ENCODE measurements at regions not wholly inside any gene's neighbourhood (a gene's known extent, or its start where the extent isn't known, plus 50 kb on each side); places are given as distances from the start of the nearest gene placed in this dataset.
"Not testable (repeated sequence)": the region's sequence is repeated elsewhere in the genome, so short reads cannot be mapped to it uniquely, and the experiment has no call there.

DNA sequence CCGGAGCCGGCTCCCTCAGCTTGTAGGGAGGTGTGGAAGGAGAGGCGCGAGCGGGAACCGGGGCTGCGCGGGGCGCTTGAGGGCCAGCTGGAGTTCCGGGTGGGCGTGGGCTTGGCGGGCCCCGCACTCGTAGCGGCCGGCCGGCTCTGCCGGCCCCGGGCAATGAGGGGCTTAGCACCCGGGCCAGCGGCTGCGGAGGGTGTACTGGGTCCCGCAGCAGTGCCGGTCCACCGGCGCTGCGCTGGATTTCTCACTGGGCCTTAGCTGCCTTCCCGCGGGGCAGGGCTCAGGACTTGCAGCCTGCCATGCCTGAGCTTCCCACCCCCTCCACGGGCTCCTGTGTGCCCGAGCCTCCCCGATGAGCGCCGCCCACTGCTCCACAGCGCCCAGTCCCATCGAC, 404.3 kb downstream of the ZBBX start:
- DNase-seq: not testable (repeated sequence)

DNA sequence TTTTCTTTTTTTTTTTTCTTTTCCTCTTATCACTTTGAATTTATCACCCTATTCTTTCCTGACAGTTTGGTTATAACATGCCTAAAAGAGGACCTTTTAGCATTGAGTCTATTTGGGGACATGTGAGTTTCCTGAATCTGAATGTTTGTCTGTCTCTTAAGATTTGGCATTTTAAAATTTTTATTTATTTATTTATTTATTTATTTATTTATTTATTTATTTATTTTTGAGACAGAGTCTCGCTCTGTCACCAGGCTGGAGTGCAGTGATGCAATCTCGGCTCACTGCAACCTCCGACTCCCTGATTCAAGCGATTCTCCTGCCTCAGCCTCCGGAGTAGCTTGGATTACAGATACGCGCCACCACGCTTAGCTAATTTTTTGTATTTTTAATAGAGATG, 412.4 kb downstream of the ZBBX start:
- DNase-seq: not testable (repeated sequence)

DNA sequence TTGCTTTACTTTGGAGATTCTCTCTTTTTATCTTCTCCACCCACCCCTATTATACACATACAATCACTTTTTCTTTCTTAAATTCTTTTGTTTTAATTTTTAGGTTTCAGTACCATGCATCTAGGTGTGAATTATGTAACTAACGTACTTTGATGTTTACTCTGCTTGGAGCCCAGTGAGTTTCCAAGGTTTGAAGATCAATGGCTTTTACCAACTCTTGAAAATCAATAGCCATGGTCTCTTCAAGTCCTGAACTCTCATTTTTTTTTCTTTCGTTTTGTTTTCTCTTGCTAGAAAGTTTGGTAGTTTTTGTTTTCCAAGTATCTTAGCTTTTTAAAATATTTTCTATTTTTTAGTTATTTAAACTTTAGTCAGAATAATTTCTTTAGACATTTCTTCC, 417.2 kb downstream of the ZBBX start:
- DNase-seq: no peak

DNA sequence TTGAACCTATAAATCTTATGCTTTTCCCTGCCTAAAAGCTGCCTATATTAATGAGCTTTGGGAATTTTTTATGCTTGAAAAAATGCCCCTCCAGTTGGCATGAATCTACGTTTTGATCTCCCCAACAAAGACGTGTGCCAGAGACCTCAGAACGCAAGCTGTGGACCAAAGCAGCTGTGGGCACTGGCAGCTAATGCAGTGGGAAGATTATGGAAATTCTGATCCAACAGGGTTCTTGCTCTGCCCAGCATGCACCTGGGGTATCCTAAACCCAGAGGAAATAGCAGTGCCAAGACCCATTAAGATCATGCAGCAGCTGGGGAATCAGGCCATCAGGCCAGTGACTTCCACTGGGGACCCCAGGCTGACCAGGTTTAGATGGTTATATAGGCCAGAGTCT, 423.0 kb downstream of the ZBBX start:
- no peak for DNase-seq

DNA sequence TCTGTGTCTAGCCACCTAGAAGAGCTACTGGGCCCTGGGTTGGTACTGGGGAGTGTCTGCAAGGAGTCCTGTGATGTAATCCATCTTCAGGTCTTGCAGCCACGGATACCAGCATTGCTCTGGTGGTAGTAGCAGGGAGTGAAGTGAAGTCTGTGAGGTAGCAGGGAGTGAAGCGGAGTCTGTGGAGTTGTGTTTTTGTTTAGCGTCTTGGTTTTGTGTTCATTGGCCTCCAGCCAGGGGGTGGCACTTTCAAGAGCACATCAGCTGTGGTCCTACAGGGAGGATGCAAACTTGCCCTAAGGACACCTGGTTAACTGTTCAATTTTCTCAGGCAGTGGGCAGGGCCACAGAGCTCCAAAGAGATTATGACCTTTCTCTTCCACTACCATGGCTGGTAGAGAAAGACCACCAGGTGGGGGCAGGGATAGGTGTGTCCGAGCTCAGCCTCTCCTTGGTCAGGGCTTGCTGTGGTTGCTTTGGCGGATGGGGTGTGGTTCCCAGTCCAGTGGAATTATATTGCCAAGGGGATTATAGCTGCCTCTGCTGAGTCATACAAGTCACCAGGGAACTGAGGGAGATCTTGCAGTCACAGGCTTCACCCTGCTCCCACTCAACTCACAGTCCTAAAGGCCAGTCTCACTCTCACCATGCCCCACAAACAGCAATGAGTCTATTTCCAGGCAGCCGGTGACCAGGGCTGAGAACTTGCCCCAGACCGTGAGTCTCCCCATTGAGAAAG, 424.7 kb downstream of the ZBBX start:
- no peak for DNase-seq

DNA sequence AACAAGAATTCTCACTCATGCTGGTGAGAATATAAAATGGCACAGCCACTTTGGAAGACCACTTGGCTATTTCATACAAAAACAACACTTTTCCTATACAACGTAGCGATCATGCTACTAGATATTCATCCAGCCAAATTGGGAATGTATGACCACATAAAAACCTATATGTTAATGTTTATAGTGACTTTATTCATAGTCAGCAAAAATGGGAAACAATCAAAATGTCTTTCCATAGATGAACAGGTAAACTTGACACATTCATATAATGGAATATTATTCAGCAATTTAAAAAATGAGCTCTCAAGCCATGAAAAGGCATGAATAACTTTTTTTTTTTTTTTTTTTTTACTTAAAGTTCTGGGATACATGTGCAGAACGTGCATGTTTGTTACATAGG, 445.2 kb downstream of the ZBBX start:
- DNase-seq: no peak

DNA sequence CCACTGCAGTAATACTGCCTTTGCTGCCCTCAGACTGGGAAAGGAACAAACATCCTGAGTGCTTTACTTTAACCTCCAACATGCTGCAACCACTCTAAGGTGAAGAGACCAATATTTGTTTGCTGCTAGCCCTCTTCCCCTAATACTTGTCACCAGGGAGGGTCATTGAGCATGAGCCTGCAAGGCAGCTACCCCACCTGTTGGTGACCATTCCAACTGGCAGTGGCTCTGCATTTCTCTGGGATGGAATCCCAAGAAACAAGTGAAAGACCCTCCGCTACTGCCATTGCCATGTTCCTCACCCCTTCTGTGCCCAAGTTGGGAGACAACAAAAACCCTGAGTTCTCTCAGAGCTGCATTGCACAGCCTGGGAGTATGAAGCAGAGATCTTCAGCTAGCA, 462.7 kb downstream of the ZBBX start:
- no peak for DNase-seq

DNA sequence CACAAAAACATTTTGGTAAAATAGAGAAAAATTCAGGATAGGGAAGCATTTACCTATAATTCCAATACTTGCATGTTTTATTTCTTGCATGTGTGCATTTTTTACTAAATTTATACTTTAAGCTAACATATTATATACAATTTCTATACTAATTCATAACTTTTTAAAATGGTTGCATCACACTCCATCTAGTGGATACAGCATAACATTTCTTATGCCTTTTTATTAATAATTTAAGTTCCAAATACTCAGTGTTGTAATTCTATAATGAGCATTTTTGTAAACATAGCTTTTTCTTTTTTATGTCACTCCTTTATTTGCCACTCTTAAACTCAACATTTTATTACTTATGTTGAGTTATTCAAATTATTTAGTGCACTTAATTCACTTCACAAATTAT, 477.7 kb downstream of the ZBBX start:
- no peak for DNase-seq

DNA sequence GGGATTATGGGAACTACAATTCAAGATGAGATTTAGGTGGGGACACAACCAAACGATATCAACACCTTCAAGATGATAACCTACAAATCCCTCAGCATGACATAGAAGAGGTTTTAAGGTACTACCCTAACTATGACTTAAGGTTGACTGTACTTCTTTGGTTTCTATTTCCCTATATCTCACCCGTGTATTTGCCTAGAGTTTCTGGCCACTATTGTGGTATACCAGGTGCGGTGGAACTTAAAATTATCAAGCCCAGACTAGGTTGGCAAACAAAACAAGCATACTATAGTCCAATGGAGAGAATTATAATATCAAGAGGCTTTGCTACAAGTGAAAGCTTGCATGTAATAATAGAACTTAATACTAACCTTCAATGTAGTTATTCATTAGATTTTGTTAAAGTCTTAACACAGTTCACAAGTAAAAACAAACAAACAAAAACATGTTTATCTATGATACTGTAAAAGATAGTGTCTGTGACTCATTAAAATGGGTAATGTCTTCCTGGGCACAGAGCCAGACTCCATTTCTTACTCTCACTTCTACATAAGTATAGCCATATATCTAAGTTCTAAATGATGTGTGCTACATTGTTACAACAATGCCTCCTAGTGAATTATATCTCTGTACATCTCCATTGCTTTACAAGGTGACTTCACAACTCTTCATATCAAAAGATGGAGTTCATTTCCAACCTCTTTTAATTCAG, 479.1 kb downstream of the ZBBX start:
- no peak for DNase-seq

DNA sequence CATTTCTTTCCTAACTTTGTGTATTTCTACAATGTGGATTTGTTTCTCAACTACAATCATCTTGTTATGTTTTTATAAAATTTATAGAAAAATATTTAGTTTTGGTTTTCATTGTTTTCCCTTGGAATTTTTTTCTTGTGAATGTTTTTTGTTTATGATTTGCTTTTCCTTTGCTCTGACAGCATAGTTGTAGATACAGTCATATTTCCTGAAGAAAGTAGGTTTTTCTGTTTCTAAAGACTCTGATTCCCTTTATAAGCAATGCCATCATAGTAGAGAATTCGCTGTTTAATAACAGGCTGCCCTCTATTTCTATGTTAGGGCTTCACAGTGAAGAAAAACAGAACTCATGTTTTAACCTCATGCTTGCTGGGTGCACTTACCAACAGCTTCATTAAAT, 482.3 kb downstream of the ZBBX start:
- DNase-seq: no peak

DNA sequence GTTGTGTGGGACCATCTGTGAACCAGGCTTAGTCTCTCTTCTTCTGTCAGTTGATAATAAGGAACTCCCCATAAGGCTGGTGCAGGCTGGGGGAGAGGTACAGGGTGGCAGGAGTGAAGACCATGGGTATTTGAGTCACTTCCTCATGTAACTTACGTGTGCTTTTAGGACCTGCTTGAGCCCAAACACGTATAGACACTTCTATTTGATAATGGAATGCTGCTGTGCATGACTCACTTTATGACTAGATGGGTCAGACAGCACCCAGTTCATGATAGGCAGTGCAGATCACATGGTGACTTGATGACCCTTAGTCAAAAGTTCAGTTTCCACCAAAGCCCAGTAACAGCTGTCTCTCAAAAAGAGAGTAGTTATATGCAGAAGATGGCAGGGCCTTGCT, 490.9 kb downstream of the ZBBX start:
- no peak for DNase-seq

DNA sequence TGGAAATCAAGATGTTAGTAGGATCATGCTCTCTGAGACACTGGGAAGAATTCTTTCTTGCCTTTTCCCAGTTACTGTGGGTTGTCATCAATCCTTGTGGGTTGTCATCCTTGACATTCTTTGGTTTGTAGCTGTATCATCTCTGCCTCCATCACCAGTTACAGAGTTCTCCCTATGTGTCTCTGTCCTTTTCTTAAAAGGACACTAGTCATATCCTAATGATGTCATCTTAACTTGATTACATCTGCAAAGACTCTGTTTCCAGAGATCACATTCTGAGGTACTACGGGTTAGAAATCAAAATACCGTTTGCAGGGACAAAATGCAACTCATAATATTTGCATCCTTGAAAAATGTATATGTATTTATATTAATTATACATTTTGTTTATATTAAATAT, 500.4 kb downstream of the ZBBX start:
- DNase-seq: no peak

DNA sequence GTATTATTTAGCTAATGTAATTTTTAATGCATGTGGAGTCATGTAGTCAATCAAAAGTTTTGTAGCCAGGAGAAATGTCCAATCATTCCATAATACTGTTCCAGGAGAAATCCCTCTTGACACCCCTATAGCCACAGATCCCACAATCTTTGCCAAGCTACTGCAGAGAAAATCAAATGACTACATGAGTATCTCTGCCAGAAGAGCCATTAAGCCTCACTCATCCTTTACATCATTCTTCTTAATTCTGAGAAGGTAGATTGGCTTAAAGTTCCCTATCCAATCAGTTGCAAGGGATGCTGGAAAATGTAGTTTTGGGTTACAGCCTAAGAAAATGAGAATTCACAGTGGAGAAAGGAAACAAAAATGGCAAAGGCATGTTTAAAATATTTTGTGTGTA, 502.1 kb downstream of the ZBBX start:
- no peak for DNase-seq

DNA sequence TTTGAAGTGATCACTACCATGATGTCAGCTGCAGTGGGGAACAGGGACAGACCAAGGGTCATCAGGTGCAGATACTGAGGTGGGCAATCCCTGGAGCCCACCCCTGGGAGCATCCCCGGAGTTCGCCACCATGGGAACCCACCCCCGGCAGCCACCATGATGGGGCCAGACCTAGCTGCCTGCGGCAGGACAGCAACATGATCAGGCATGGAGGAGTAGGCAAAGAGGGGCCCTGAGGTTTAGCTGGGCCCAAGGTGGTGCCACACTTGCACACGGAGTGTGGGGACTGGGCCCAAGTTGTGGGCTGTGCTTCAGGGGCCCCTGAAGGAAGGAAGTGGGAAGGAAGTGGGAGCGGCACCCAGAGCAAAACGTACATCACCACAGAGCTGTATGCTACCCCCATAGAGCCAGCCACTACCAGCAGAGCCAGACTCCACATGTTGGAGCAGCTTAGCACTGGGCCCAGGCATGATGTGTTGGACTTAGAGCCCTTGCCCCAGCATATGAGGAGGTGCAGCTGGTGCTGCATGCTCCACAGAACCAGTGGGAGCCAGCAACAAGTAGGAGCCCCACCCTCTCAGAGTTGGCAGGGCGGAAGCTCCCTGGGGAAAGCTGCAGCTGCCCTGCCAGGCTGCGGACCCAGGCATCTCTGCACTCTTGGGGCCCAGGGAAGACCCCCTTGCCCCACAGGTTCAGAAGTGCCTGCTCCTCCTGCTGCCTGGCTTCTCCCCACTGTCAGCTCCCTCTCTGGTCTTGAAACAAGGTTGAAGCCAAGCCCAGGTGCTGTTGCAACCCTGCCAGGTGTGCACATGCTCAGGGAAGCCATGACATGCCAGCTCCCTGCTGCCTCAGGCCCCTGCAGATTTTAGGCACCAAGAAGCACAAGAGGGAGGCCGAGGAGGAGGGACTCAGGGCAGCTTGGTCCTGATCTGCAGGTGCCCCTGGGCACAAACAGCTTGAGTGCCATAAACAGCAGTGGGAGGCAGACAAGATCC, 515.3 kb downstream of the ZBBX start:
- DNase-seq: no peak

DNA sequence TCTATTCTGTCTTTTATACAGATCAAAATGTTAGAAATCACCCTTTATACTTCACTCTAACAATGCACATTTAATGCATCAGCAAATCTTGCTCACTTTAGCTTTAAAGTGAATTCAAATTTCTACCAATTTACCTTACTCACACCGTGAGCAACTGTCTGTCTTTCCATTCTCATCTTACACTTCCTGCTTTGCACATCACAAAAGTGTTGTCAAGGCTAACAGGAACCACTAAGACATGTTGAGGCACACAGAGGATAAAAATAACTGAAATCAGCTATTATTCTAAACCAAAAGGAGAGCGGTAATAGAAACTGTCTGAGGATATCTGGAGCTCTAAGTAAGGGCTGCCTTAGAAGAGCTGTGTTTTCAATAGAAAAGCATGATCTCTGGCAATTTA, 519.9 kb downstream of the ZBBX start:
- DNase-seq: no peak

DNA sequence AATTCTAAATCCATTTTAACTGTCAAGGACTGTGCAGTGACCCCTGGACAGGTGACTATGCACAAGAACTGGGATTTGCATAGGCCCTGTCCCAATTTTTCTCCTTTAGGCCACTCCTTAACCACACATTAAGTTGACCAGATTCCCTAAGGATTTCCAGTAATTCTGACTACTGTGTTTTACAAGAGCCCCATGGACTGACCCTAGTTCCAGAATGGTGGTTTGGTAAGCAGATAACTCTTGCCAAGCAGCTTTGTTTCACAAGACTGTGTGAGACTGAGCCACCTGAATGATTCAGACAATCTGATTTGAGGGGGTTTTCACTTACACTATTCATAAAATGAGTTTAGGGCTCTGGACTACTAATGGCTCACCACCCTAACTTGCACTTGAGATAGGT, 535.8 kb downstream of the ZBBX start:
- no peak for DNase-seq

DNA sequence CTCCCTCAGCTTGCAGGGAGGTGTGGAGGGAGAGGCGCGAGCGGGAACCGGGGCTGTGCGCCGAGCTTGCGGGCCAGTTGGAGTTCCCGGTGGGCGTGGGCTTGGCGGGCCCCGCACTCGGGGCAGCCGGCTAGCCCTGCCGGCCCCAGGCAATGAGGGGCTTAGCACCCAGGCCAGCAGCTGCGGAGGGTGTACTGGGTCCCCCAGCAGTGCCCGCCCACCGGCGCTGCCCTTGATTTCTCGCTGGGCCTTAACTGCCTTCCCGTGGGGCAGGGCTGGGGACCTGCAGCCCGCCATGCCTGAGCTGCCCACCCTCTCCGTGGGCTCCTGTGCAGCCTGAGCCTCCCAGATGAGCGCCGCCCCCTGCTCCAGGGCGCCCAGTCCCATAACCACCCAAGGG, 537.3 kb downstream of the ZBBX start:
- DNase-seq: not testable (repeated sequence)

DNA sequence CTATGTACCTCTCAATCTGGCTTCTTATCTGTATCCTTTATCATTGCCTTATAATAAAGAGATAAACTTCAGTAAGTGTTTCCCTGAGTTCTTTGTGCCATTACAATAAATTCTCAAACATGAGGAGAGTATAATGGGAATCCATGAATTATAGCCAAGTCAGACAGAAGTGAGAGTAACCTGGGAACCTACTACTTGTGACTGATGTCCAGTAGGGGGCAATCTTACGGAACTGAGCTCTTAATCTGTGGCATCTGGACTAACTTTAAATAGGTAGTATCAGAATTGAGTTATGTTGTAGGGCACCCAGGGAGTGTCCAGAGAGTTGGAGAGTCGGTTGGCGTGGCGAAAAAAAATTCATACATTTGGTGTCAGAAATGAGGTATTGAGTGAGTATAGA, 542.6 kb downstream of the ZBBX start:
- DNase-seq: no peak

DNA sequence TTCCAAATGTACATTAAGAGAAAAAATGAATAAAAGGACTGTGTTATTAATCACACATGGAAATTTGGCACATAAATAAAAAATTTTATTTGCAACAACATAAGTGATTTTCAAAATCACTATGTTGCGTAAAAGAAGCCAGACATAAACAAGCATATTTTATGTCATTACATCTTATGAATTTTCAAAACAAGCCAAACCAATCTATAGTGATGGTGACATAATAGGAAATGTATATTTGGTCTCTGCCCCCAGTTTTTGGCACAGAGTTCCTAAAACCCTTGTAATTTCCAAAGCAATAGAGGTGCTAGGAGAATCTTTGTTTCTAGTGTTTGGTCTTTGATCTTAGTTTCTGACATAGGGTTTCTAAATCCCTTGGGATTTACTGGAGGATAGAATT, 543.3 kb downstream of the ZBBX start:
- DNase-seq: no peak

DNA sequence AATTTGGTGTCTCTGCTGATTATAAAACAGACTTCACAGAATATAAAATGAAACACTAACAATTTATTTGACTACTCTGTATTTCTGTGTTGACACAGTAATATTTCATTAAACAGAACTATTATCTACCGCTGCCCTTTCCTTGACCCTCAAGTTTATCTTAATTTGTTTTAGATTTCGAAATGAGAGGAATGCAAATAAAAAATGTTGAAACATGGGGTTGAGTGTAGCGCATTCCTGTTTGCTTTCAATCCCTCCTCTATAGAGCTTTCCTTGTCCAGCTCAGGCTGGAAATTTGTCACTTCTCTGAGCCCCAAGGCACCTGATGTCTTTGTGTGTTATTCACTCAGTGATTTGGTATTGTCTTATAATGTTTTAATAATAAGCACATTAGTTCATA, 550.2 kb downstream of the ZBBX start:
- DNase-seq: peak; percentile 87

DNA sequence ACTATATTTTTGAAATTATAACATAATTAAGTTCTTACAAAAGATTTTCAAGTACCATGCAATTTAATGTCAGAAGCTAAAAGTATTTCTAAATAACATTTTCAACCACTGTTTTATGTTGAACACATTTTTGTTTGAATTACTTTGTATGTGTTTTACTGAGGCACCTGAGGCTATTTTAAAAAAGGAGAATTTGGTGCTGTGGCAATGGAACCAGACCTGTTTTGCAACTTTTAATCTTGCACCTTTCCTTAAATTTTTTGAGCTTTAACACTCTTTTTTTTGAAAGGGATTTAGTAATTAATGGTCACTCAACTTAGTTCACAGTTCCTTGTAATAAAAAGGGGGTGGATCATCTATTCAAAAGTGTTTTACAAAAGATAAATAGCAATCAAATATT, 561.6 kb downstream of the ZBBX start:
- DNase-seq: no peak

DNA sequence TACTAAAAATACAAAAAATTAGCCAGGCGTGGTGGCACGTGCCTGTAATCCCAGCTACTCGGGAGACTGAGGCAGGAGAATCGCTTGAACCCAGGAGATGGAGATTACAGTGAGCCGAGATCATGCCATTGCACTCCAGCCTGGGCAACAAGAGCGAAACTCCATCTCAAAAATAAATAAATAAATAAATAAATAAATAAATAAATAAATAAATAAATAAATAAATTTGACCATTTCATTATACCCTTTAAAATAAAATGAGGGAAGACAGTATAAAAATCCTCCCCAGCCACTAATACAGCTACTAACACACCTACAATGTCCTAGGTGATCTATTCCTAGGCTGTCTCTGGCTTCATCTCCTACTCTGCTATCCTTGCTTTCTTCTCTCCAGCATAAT, 562.8 kb downstream of the ZBBX start:
- DNase-seq: not testable (repeated sequence)

DNA sequence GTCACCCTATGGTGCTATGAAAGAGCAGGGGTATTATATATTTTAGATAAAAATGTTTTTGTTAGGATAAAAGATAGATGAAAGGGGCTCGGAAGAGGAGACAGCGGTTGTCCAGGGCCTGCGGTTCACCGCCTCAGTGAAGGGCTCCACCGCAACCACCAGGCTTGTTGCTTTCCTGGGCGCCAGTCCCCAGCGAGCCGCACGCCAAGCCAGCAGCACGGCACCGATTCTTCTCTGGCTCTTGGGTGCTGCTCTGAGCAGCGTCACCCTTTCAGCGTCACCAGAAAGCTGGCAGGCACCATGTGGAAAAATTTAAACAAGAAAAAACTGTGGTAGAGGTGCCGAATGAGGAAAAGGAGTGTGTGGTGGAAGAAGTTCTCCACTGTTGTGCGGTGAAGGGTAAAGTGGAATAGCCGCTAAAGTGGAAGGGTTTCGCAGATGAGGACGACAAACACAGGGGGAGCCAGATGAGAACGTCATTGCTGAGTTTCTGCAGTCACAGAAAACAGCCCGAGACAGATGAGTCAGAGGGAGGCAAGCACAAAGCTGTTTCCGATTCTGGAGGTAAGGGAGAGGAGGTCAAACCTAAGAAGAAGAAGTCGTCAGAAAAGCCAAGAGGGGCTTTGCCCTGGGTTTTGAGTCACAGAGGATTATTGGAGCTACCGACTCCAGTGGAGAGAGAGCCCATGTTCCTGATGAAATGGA, 569.2 kb downstream of the ZBBX start:
- DNase-seq: no peak

Measured in COR-L47 (cell line).